HepG2 (cell line): ENCODE measurements at regions not wholly inside any gene's neighbourhood (a gene's known extent, or its start where the extent isn't known, plus 50 kb on each side); places are given as distances from the start of the nearest gene placed in this dataset.

Source experiments
- ATAC-seq: fragments of 200-7000 bp; cut with Tn5 transposase; 3 replicates; pipeline ENCODE4 v1.9.1; 2020; ENCODE audit warnings: mild to moderate bottlenecking, moderate library complexity
- BruUV-seq: library from RNA; stranded (reverse); fragments of 400-500 nt; replicated peaks from 2 replicates; lab custom pipeline; 2021; lab: Mats Ljungman, UMichigan
- CTCF ChIA-PET: fragments of 300-600 bp; formaldehyde crosslinking; extraction: SDS; loops from one replicate; lab custom pipeline; 2021; ENCODE audit warnings: low total read pairs, inconsistent platforms, low intra/inter-chr PET ratio; lab: Yijun Ruan, JAX
- POLR2A ChIA-PET: fragments of 350-600 bp; sonication (Branson Sonifier 250); formaldehyde crosslinking; loops from one replicate; lab custom pipeline; 2020; ENCODE audit warnings: antibody characterized with exemption, inconsistent platforms; lab: Yijun Ruan, JAX
- DNase-seq: peaks from one replicate; pipeline ENCODE4 v3.0.0-alpha.2; 2015; ENCODE audit warnings: low spot score
- FAIRE-seq: peaks from 3 replicates; lab custom pipeline; 2011; peaks lifted over from hg19 to GRCh38; lab: Jason Lieb, UNC
- H2AFZ ChIP-seq: one replicate; pipeline ENCODE4 v1.6.1; 2011; ENCODE audit warnings: low read length, inconsistent platforms
- H3K27ac ChIP-seq: fragments of 300-600 bp; 3 replicates; pipeline ENCODE4 v1.8.0; 2011; ENCODE audit warnings: mixed run types, mild to moderate bottlenecking, mixed read lengths, low read length, inconsistent platforms; ENCODE audit not compliant: insufficient read depth; ENCODE audit errors: extremely low read length
- H3K27me3 ChIP-seq, 2 experiments: fragments of 200-600 bp in 1 of 2; 2 replicates in 1 of 2; 3 replicates in 1 of 2; pipeline versions ENCODE4 v1.6.0 to v1.8.0; 2011; ENCODE audit warnings: low read length in 2 of 2, mild to moderate bottlenecking in 2 of 2, moderate library complexity in 2 of 2, inconsistent platforms in 1 of 2; ENCODE audit not compliant: insufficient read depth in 2 of 2, control insufficient read depth in 1 of 2
- H3K36me3 ChIP-seq, 2 experiments: fragments of 200-600 bp in 1 of 2; replicated peaks in 1 of 2; 2 replicates in 1 of 2; 3 replicates in 1 of 2; pipeline versions ENCODE4 v1.5.1 to v1.8.0; 2011; ENCODE audit warnings: low read length in 2 of 2, inconsistent platforms in 1 of 2; ENCODE audit not compliant: insufficient read depth in 2 of 2, control insufficient read depth in 1 of 2
- H3K4me1 ChIP-seq: 2 replicates; pipeline ENCODE4 v1.5.1; 2012; ENCODE audit warnings: low read length, inconsistent platforms; ENCODE audit not compliant: insufficient read depth
- H3K4me2 ChIP-seq: 2 replicates; pipeline ENCODE4 v1.6.0; 2011; ENCODE audit warnings: low read depth, low read length, inconsistent platforms
- H3K4me3 ChIP-seq, 3 experiments: fragments of 200-600 bp in 1 of 3; sonication (generic), shearing (Covaris generic) in 1 of 3; replicated peaks in 1 of 3; 2 replicates each; pipeline ENCODE4 v1.5.1; 2011 to 2016; ENCODE audit warnings: low read length in 3 of 3, inconsistent platforms in 2 of 3, low read depth in 2 of 3, mild to moderate bottlenecking in 2 of 3, control low read depth in 1 of 3, mixed read lengths in 1 of 3; ENCODE audit not compliant: insufficient read depth in 1 of 3
- H3K79me2 ChIP-seq: one replicate; pipeline ENCODE4 v1.6.1; 2011; ENCODE audit warnings: low read length, inconsistent platforms; ENCODE audit not compliant: insufficient read depth
- H3K9ac ChIP-seq: 2 replicates; pipeline ENCODE4 v1.6.0; 2011; ENCODE audit warnings: mild to moderate bottlenecking, low read depth, low read length, inconsistent platforms; ENCODE audit not compliant: insufficient read depth
- H3K9me3 ChIP-seq: 2 replicates; pipeline ENCODE4 v1.5.1; 2012; ENCODE audit warnings: mild to moderate bottlenecking, low read length
- H4K20me1 ChIP-seq: 2 replicates; pipeline ENCODE4 v1.6.0; 2011; ENCODE audit warnings: inconsistent platforms, mild to moderate bottlenecking, low read length, moderate library complexity; ENCODE audit not compliant: insufficient read depth
- ARID5B ChIP-seq: IDR thresholded peaks from 2 replicates; pipeline ENCODE4 v1.4.0; 2020; ENCODE audit warnings: mild to moderate bottlenecking, missing genetic modification reagents
- BRF2 ChIP-seq: sonication (generic); formaldehyde crosslinking; IDR thresholded peaks from 2 replicates; pipeline ENCODE4 v1.8.1; 2022; ENCODE audit warnings: mild to moderate bottlenecking, missing genetic modification reagents
- CREB1 ChIP-seq, 2 experiments: fragments of 450-650 bp in 1 of 2; IDR thresholded peaks; 2 replicates each; pipeline ENCODE4 v1.6.1; 2016 to 2017; ENCODE audit warnings: control low read depth in 1 of 2, mild to moderate bottlenecking in 1 of 2, missing compliant biosample characterization in 1 of 2, missing genetic modification characterization in 1 of 2
- ESRRA ChIP-seq: sonication (generic); formaldehyde crosslinking; IDR thresholded peaks from 2 replicates; pipeline ENCODE4 v1.5.1; 2020; ENCODE audit warnings: mild to moderate bottlenecking, low read depth, missing genetic modification reagents
- GTF2F1 ChIP-seq: fragments of 150-350 bp; IDR thresholded peaks from 2 replicates; pipeline ENCODE4 v1.6.1; 2014; ENCODE audit warnings: low read length
- HDAC1 ChIP-seq: sonication (generic); formaldehyde crosslinking; IDR thresholded peaks from 2 replicates; pipeline ENCODE4 v1.5.1; 2020; ENCODE audit warnings: mild to moderate bottlenecking, missing genetic modification reagents
- MTF2 ChIP-seq: sonication (generic); formaldehyde crosslinking; IDR thresholded peaks from 2 replicates; pipeline ENCODE4 v1.5.0; 2020; ENCODE audit warnings: missing genetic modification reagents, borderline replicate concordance
- ZNF20 ChIP-seq: sonication (generic); formaldehyde crosslinking; IDR thresholded peaks from 2 replicates; pipeline ENCODE4 v1.4.0; 2020; ENCODE audit warnings: mild to moderate bottlenecking, moderate library complexity, missing genetic modification reagents
- ZNF850 ChIP-seq: sonication (generic); formaldehyde crosslinking; conservative IDR thresholded peaks from 2 replicates; pipeline ENCODE4 v1.9.0; 2021; ENCODE audit warnings: mild to moderate bottlenecking, missing genetic modification reagents
- WGBS: methylation state at CpG from one replicate; pipeline ENCODE4 v1.1.6; 2017; ENCODE audit warnings: low lambda C conversion rate; 5-methylcytosine and 5-hydroxymethylcytosine counted together
- in situ Hi-C: cut with HindIII; loops from 2 replicates; pipeline ENCODE4 v1.10.0; 2017; ENCODE audit warnings: low pct_unique_long_range_greater_than_20kb; ENCODE audit not compliant: extremely low pct_ligation_motif_present
- intact Hi-C: fragments of 100-400 bp; cut with micrococcal nuclease; formaldehyde crosslinking; loops from one replicate; pipeline ENCODE4 v1.10.0; 2022; ENCODE audit not compliant: unreplicated experiment
- TF ChIP-seq, protein P1 (sequence below): sonication (generic); formaldehyde crosslinking; IDR thresholded peaks from 2 replicates; pipeline ENCODE4 v1.4.0; 2020; ENCODE audit warnings: missing genetic modification reagents, borderline replicate concordance

DNA sequence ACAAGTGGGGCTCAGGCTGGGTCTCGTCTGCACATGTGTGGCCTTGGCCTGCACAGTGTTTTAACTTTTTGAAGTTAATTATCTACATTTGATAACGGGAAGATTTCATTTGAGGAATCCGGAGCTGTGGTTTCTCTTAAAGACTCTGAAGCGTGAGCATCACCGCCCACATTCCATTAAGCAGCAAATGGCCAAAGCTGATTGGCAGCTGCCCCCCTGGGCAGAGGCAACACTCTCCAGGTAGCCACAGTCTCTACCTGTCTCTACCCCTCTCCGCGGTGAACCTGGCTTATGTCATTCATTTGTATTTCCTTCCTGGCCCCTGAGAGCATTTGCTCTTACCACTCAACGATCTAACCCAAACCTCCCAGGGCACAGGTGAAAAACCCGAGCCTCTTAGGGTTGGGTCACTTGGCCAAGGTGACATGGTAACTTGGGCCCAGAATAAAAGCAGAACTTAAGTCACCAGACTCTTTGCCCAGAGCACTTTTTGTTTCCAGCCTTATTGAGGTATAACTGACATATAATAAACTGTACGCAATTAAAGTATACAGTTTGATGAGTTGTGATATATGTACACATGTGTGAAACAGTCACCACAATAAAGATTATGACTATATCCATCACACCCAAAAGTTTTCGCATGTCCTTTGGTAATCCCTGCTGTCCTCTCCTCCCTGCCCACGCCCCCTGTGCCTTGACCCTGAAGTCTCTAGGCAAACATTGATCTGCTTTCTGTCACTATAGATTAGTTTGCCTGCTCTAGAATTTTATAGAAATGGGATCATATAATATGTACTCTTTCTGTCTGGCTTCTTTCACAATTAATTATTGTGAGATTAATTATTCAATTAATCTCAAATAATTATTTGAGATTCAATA, 245.7 kb upstream of the HES1 start (continued):
- no peak for TF ChIP-seq ARID5B

GRCh38 chr3:193894121-193894863, 241.7 kb upstream of the HES1 start:
- Histone ChIP-seq H3K9ac (no peak overlapping the region), H3K36me3 (no peaks in the 10 kb centered on the region), H3K9me3 (no peaks in the 10 kb centered on the region), H3K4me2 (no peak overlapping the region), H3K27me3 (peaks cover 2 to 23% of the 10 kb centered on the region in 2 experiments; a peak in 2 of 5 replicates), H2AFZ (no peak overlapping the region), H3K79me2 (no peaks in the 10 kb centered on the region)
- in situ Hi-C loops (no loop called here), intact Hi-C loops (no loop called here)
- no peak for TF ChIP-seq ESRRA (CRISPR knock-in tag)
- TF ChIP-seq ZNF20 (CRISPR knock-in tag): no peak
- no peak for TF ChIP-seq ZNF850 (CRISPR knock-in tag)
- TF ChIP-seq MTF2 (CRISPR knock-in tag): no peak
- TF ChIP-seq BRF2: no peak
- TF ChIP-seq GTF2F1: no peak
- TF ChIP-seq, protein P1, sequence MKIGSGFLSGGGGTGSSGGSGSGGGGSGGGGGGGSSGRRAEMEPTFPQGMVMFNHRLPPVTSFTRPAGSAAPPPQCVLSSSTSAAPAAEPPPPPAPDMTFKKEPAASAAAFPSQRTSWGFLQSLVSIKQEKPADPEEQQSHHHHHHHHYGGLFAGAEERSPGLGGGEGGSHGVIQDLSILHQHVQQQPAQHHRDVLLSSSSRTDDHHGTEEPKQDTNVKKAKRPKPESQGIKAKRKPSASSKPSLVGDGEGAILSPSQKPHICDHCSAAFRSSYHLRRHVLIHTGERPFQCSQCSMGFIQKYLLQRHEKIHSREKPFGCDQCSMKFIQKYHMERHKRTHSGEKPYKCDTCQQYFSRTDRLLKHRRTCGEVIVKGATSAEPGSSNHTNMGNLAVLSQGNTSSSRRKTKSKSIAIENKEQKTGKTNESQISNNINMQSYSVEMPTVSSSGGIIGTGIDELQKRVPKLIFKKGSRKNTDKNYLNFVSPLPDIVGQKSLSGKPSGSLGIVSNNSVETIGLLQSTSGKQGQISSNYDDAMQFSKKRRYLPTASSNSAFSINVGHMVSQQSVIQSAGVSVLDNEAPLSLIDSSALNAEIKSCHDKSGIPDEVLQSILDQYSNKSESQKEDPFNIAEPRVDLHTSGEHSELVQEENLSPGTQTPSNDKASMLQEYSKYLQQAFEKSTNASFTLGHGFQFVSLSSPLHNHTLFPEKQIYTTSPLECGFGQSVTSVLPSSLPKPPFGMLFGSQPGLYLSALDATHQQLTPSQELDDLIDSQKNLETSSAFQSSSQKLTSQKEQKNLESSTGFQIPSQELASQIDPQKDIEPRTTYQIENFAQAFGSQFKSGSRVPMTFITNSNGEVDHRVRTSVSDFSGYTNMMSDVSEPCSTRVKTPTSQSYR: no peak
- no peak for TF ChIP-seq CREB1 (IDR thresholded peaks at IDR 0.05)
- no peak for TF ChIP-seq CREB1 (CRISPR knock-in tag; IDR thresholded peaks at IDR 0.05)
- TF ChIP-seq HDAC1 (CRISPR knock-in tag): no peak
- TF ChIP-seq, all 625 proteins: peak for 0
- FAIRE-seq: no peak
- Histone ChIP-seq H3K27ac (no peak overlapping the region), H3K4me1 (no peaks in the 10 kb centered on the region), H3K4me3 (no peak overlapping the region), H4K20me1 (no peaks in the 10 kb centered on the region)
- no TSS peak for BruUV-seq
- WGBS: 55% methylated on average over 9 of the region's 10 CpGs
- no peak for ATAC-seq
- no peak for DNase-seq
- ChIA-PET POLR2A (no interaction called here), CTCF (no interaction called here)
